ENCODE measurements at regions not wholly inside any gene's neighbourhood (a gene's known extent, or its start where the extent isn't known, plus 50 kb on each side); places are given as distances from the start of the nearest gene placed in this dataset.

- Histone ChIP-seq H3K4me3 (no peak overlapping the region), H3K27me3 (replicated peaks in 1 of 7) (no peaks in the 10 kb centered on the region), H3K9me3 (no peaks in the 10 kb centered on the region), H3K27ac (no peak overlapping the region), H3K4me1 (no peaks in the 10 kb centered on the region), H3K36me3 (no peaks in the 10 kb centered on the region)
- no peak for DNase-seq
- intact Hi-C loops (cut with DNase I; ENCODE audit: low total_unique reads): no loop called here
- 73 to 87% (median 80%) methylated on average over 6 of the region's 6 CpGs for WGBS, 5 donors
- TF ChIP-seq POLR2A (IDR thresholded peaks at IDR 0.05): no peak
- TF ChIP-seq CTCF (IDR thresholded peaks at IDR 0.05 in 8 of 11, conservative IDR thresholded peaks at IDR 0.05 in 3 of 11): no peak
- TF ChIP-seq POLR2AphosphoS5 (IDR thresholded peaks at IDR 0.05): no peak
These were observed 207.8 kb upstream of the GATB start for GRCh38 chr4:151968643-151969042.

GRCh38 chr4:151967074-151967473 lies 206.3 kb upstream of the GATB start:
- 88 to 95% (median 90%) methylated on average over 6 of the region's 6 CpGs for WGBS, 5 donors
- no peaks in the 10 kb centered on the region for H3K9me3 ChIP-seq
- H3K27ac ChIP-seq: no peak overlapping the region
- no peak overlapping the region for H3K4me3 ChIP-seq
- no peak for DNase-seq
- H3K4me1 ChIP-seq: no peaks in the 10 kb centered on the region
- H3K27me3 ChIP-seq (replicated peaks in 1 of 7): no peaks in the 10 kb centered on the region
- intact Hi-C loops (cut with DNase I; ENCODE audit: low total_unique reads): no loop called here
- no peaks in the 10 kb centered on the region for H3K36me3 ChIP-seq
- no peak for TF ChIP-seq CTCF (IDR thresholded peaks at IDR 0.05 in 8 of 11, conservative IDR thresholded peaks at IDR 0.05 in 3 of 11)
- TF ChIP-seq POLR2AphosphoS5 (IDR thresholded peaks at IDR 0.05): no peak
- no peak for TF ChIP-seq POLR2A (IDR thresholded peaks at IDR 0.05)

GRCh38 chr4:151962138-151962823 lies 201.5 kb upstream of the GATB start:
- intact Hi-C loops (cut with DNase I; ENCODE audit: low total_unique reads): no loop called here
- Histone ChIP-seq H3K27me3 (replicated peaks in 1 of 7) (no peaks in the 10 kb centered on the region), H3K9me3 (no peaks in the 10 kb centered on the region), H3K4me3 (no peak overlapping the region), H3K4me1 (peaks cover 0 to 3% (median 0%) of the 10 kb centered on the region in 6 donors), H3K27ac (no peak overlapping the region), H3K36me3 (no peaks in the 10 kb centered on the region)
- WGBS, 5 donors: 59 to 73% (median 69%) methylated on average over 4 of the region's 4 CpGs
- no peak for TF ChIP-seq CTCF (IDR thresholded peaks at IDR 0.05 in 8 of 11, conservative IDR thresholded peaks at IDR 0.05 in 3 of 11)
- no peak for TF ChIP-seq POLR2A (IDR thresholded peaks at IDR 0.05)
- TF ChIP-seq POLR2AphosphoS5 (IDR thresholded peaks at IDR 0.05): no peak
- DNase-seq: no peak

- no peak for DNase-seq
- peaks cover 0 to 3% (median 0%) of the 10 kb centered on the region in 6 donors for H3K4me1 ChIP-seq
These were observed 200.6 kb upstream of the GATB start for GRCh38 chr4:151961456-151961855.

More at GRCh38 chr4:151961456-151961855, 200.6 kb upstream of the GATB start:
- Histone ChIP-seq H3K4me3 (no peak overlapping the region), H3K27ac (peak overlapping the region in 1 of 8 donors; percentile 3), H3K27me3 (replicated peaks in 1 of 7) (no peaks in the 10 kb centered on the region), H3K9me3 (no peaks in the 10 kb centered on the region), H3K36me3 (no peaks in the 10 kb centered on the region)
- 45 to 66% (median 64%) methylated on average over 2 of the region's 2 CpGs for WGBS, 5 donors
- intact Hi-C loops (cut with DNase I; ENCODE audit: low total_unique reads): no loop called here
- TF ChIP-seq CTCF (IDR thresholded peaks at IDR 0.05 in 8 of 11, conservative IDR thresholded peaks at IDR 0.05 in 3 of 11) (no peak), POLR2A (IDR thresholded peaks at IDR 0.05) (no peak), POLR2AphosphoS5 (IDR thresholded peaks at IDR 0.05) (no peak)
